SJCRH30 (cell line): ENCODE measurements at regions not wholly inside any gene's neighbourhood (a gene's known extent, or its start where the extent isn't known, plus 50 kb on each side); places are given as distances from the start of the nearest gene placed in this dataset.

Source experiments
- DNase-seq, 2 experiments: peaks; one replicate each; pipeline ENCODE4 v3.0.0-alpha.2; 2015 to 2020
- H3K27ac ChIP-seq: fragments of 250-450 bp; sonication (Bioruptor Pico); 2 replicates; pipeline ENCODE4 v1.5.1; 2020; ENCODE audit warnings: mild to moderate bottlenecking, moderate library complexity
- H3K27me3 ChIP-seq: fragments of 250-450 bp; sonication (Bioruptor Pico); 2 replicates; pipeline ENCODE4 v1.5.1; 2020; ENCODE audit warnings: mild to moderate bottlenecking, moderate library complexity
- H3K36me3 ChIP-seq: fragments of 250-450 bp; sonication (Bioruptor Pico); 2 replicates; pipeline ENCODE4 v1.5.1; 2020; ENCODE audit warnings: mild to moderate bottlenecking, moderate library complexity
- H3K4me1 ChIP-seq: fragments of 250-450 bp; sonication (Bioruptor Pico); 2 replicates; pipeline ENCODE4 v1.5.1; 2020; ENCODE audit warnings: mild to moderate bottlenecking, moderate library complexity
- H3K4me3 ChIP-seq: fragments of 250-450 bp; sonication (Bioruptor Pico); 2 replicates; pipeline ENCODE4 v1.5.1; 2020; ENCODE audit warnings: mild to moderate bottlenecking, moderate library complexity
- H3K9me3 ChIP-seq: fragments of 250-450 bp; sonication (Bioruptor Pico); replicated peaks from 2 replicates; pipeline ENCODE4 v1.5.1; 2020; ENCODE audit warnings: mild to moderate bottlenecking, moderate library complexity

GRCh38 chr19:31810536-31811109 is 461.4 kb upstream of the TSHZ3 start:
- Histone ChIP-seq H3K36me3 (no peaks in the 10 kb centered on the region), H3K9me3 (no peaks in the 10 kb centered on the region), H3K4me1 (no peaks in the 10 kb centered on the region), H3K4me3 (no peak overlapping the region), H3K27ac (no peak overlapping the region), H3K27me3 (no peaks in the 10 kb centered on the region)
- DNase-seq, result no peak

- DNase-seq, result no peak
- H3K27ac ChIP-seq, result no peak overlapping the region
- H3K27me3 ChIP-seq, result no peaks in the 10 kb centered on the region
- H3K4me1 ChIP-seq, result peaks cover 2% of the 10 kb centered on the region; the same call in 1 of the 2 replicates
- H3K9me3 ChIP-seq, result no peaks in the 10 kb centered on the region
- H3K4me3 ChIP-seq, result no peak overlapping the region
- no peaks in the 10 kb centered on the region for H3K36me3 ChIP-seq
Observed at GRCh38 chr19:31817971-31818797, 468.9 kb upstream of the TSHZ3 start.

- no peak overlapping the region for H3K4me3 ChIP-seq
- H3K27ac ChIP-seq, result no peak overlapping the region
- H3K4me1 ChIP-seq, result peaks cover 2% of the 10 kb centered on the region; the same call in 1 of the 2 replicates
- H3K9me3 ChIP-seq, result no peaks in the 10 kb centered on the region
- DNase-seq, result peak in 1 of 2 experiments; percentile 20
- H3K27me3 ChIP-seq, result no peaks in the 10 kb centered on the region
- no peaks in the 10 kb centered on the region for H3K36me3 ChIP-seq
Observed at GRCh38 chr19:31818798-31819105, 469.5 kb upstream of the TSHZ3 start.

GRCh38 chr19:31819837-31820236 is 470.6 kb upstream of the TSHZ3 start:
- Histone ChIP-seq H3K27me3 (no peaks in the 10 kb centered on the region), H3K4me3 (no peak overlapping the region), H3K9me3 (peaks cover under 1% of the 10 kb centered on the region; the same call in 1 of the 2 replicates), H3K27ac (no peak overlapping the region), H3K36me3 (no peaks in the 10 kb centered on the region), H3K4me1 (peaks cover 2% of the 10 kb centered on the region; the same call in 1 of the 2 replicates)
- no peak for DNase-seq

GRCh38 chr19:31821346-31821745 is 472.1 kb upstream of the TSHZ3 start:
- no peak for DNase-seq
- Histone ChIP-seq H3K4me1 (peaks cover 2% of the 10 kb centered on the region; the same call in 1 of the 2 replicates), H3K36me3 (no peaks in the 10 kb centered on the region), H3K9me3 (peaks cover 6% of the 10 kb centered on the region; the same call in 1 of the 2 replicates), H3K4me3 (no peak overlapping the region), H3K27me3 (no peaks in the 10 kb centered on the region), H3K27ac (no peak overlapping the region)

- H3K9me3 ChIP-seq, result peaks cover 6% of the 10 kb centered on the region; the same call in 1 of the 2 replicates
- no peaks in the 10 kb centered on the region for H3K27me3 ChIP-seq
- no peak overlapping the region for H3K27ac ChIP-seq
- DNase-seq, result no peak
- H3K4me3 ChIP-seq, result no peak overlapping the region
- H3K4me1 ChIP-seq, result no peaks in the 10 kb centered on the region
- no peaks in the 10 kb centered on the region for H3K36me3 ChIP-seq
Observed at GRCh38 chr19:31825134-31826094, 476.2 kb upstream of the TSHZ3 start.

GRCh38 chr19:31826325-31826724 is 477.1 kb upstream of the TSHZ3 start:
- H3K36me3 ChIP-seq, result no peaks in the 10 kb centered on the region
- no peak overlapping the region for H3K27ac ChIP-seq
- H3K4me3 ChIP-seq, result no peak overlapping the region
- no peaks in the 10 kb centered on the region for H3K27me3 ChIP-seq
- H3K9me3 ChIP-seq, result peaks cover 6% of the 10 kb centered on the region; the same call in 1 of the 2 replicates
- no peaks in the 10 kb centered on the region for H3K4me1 ChIP-seq
- no peak for DNase-seq

- no peak overlapping the region for H3K4me3 ChIP-seq
- no peaks in the 10 kb centered on the region for H3K27me3 ChIP-seq
- no peak overlapping the region for H3K27ac ChIP-seq
- H3K36me3 ChIP-seq, result no peaks in the 10 kb centered on the region
- peak; percentile 13 to 44 for DNase-seq
- no peaks in the 10 kb centered on the region for H3K4me1 ChIP-seq
- H3K9me3 ChIP-seq, result no peaks in the 10 kb centered on the region; the same call in 1 of the 2 replicates
Observed at GRCh38 chr19:31831421-31832175, 482.4 kb upstream of the TSHZ3 start.

GRCh38 chr19:31832176-31832548 is 482.9 kb upstream of the TSHZ3 start:
- Histone ChIP-seq H3K9me3 (no peaks in the 10 kb centered on the region; the same call in 1 of the 2 replicates), H3K27ac (no peak overlapping the region), H3K27me3 (no peaks in the 10 kb centered on the region), H3K4me1 (no peaks in the 10 kb centered on the region), H3K4me3 (no peak overlapping the region), H3K36me3 (no peaks in the 10 kb centered on the region)
- DNase-seq, result no peak

GRCh38 chr19:31834070-31834469 is 484.8 kb upstream of the TSHZ3 start:
- Histone ChIP-seq H3K36me3 (no peaks in the 10 kb centered on the region), H3K27me3 (no peaks in the 10 kb centered on the region), H3K4me1 (no peaks in the 10 kb centered on the region), H3K9me3 (no peaks in the 10 kb centered on the region; the same call in 1 of the 2 replicates), H3K27ac (no peak overlapping the region), H3K4me3 (no peak overlapping the region)
- DNase-seq, result no peak

- Histone ChIP-seq H3K27me3 (no peaks in the 10 kb centered on the region), H3K9me3 (peaks cover 4% of the 10 kb centered on the region), H3K4me3 (no peak overlapping the region), H3K27ac (no peak overlapping the region), H3K36me3 (no peaks in the 10 kb centered on the region), H3K4me1 (no peaks in the 10 kb centered on the region)
- no peak for DNase-seq
Observed at GRCh38 chr19:31838163-31838815, 489.1 kb upstream of the TSHZ3 start.

- Histone ChIP-seq H3K4me1 (no peaks in the 10 kb centered on the region), H3K27ac (no peak overlapping the region)
- DNase-seq, result no peak
Observed at GRCh38 chr19:31840371-31840770, 491.1 kb upstream of the TSHZ3 start.

GRCh38 chr19:31841755-31842154 is 492.5 kb upstream of the TSHZ3 start:
- Histone ChIP-seq H3K36me3 (no peaks in the 10 kb centered on the region), H3K27me3 (no peaks in the 10 kb centered on the region), H3K4me1 (no peaks in the 10 kb centered on the region), H3K9me3 (peaks cover 7% of the 10 kb centered on the region; the same call in 1 of the 2 replicates), H3K27ac (no peak overlapping the region), H3K4me3 (no peak overlapping the region)
- DNase-seq, result no peak

More at GRCh38 chr19:31840371-31840770, 491.1 kb upstream of the TSHZ3 start:
- H3K36me3 ChIP-seq, result no peaks in the 10 kb centered on the region
- peaks cover 7% of the 10 kb centered on the region; the same call in 1 of the 2 replicates for H3K9me3 ChIP-seq
- no peaks in the 10 kb centered on the region for H3K27me3 ChIP-seq
- H3K4me3 ChIP-seq, result no peak overlapping the region

GRCh38 chr19:31863122-31863521 is 482.3 kb upstream of the ZNF507 start:
- Histone ChIP-seq H3K4me3 (no peak overlapping the region), H3K27me3 (no peaks in the 10 kb centered on the region), H3K27ac (no peak overlapping the region), H3K4me1 (no peaks in the 10 kb centered on the region), H3K36me3 (no peaks in the 10 kb centered on the region), H3K9me3 (peaks cover 6% of the 10 kb centered on the region; the same call in 1 of the 2 replicates)
- peak in 1 of 2 experiments; percentile 20 for DNase-seq
